Breast epithelium (tissue), 3 donors: ENCODE measurements at regions not wholly inside any gene's neighbourhood (a gene's known extent, or its start where the extent isn't known, plus 50 kb on each side); places are given as distances from the start of the nearest gene placed in this dataset.

Source experiments
- POLR2A ChIP-seq: fragments of 450-650 bp; IDR thresholded peaks from one replicate; pipeline ENCODE4 v1.6.1; 2016; ENCODE audit warnings: antibody characterized with exemption, mild to moderate bottlenecking, moderate library complexity
- POLR2AphosphoS5 ChIP-seq, 3 donors: sonication (generic); formaldehyde crosslinking; IDR thresholded peaks; one replicate each; pipeline ENCODE4 v1.6.1; 2017; ENCODE audit warnings: antibody characterized with exemption in 3 of 3
- TF ChIP-seq, protein P1 (sequence below), 3 donors: fragments of 450-650 bp; IDR thresholded peaks; one replicate each; pipeline ENCODE4 v1.5.1; 2016 to 2017; ENCODE audit warnings: antibody characterized with exemption in 3 of 3, mild to moderate bottlenecking in 3 of 3, moderate library complexity in 3 of 3

DNA sequence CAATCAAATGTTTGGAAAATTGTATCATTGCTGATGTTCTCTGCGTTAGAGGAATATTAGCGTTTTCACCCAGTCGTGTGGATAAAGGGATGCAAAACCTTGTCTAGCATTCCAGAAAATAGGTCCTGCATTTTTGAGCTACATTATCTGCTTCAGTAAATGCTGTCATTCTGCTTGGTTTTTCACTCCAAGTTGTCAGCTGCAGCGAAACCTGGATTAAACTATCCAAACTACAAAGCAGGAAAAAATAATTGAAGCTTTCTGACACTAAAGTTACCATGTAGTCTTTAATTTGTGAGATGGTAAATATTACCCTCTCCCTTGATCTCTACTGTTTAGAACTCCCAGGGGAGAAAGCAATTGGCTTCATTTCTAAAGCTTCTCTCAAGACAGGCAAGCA lies 1795.5 kb upstream of the PRR20A start:
- TF ChIP-seq, protein P1, sequence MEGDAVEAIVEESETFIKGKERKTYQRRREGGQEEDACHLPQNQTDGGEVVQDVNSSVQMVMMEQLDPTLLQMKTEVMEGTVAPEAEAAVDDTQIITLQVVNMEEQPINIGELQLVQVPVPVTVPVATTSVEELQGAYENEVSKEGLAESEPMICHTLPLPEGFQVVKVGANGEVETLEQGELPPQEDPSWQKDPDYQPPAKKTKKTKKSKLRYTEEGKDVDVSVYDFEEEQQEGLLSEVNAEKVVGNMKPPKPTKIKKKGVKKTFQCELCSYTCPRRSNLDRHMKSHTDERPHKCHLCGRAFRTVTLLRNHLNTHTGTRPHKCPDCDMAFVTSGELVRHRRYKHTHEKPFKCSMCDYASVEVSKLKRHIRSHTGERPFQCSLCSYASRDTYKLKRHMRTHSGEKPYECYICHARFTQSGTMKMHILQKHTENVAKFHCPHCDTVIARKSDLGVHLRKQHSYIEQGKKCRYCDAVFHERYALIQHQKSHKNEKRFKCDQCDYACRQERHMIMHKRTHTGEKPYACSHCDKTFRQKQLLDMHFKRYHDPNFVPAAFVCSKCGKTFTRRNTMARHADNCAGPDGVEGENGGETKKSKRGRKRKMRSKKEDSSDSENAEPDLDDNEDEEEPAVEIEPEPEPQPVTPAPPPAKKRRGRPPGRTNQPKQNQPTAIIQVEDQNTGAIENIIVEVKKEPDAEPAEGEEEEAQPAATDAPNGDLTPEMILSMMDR (IDR thresholded peaks at IDR 0.05): no peak
- TF ChIP-seq POLR2A: no peak
- no peak for TF ChIP-seq POLR2AphosphoS5 (IDR thresholded peaks at IDR 0.05)
